Sigmoid colon (tissue), 6 donors: ENCODE measurements at regions not wholly inside any gene's neighbourhood (a gene's known extent, or its start where the extent isn't known, plus 50 kb on each side); places are given as distances from the start of the nearest gene placed in this dataset.

Experiments
- DNase-seq: peaks from one replicate; pipeline ENCODE4 v3.0.0-alpha.2; 2019
- H3K27ac ChIP-seq, 4 donors: fragments of 200-600 bp; sonication (generic); one replicate each; pipeline ENCODE4 v1.5.1; 2016 to 2019; ENCODE audit warnings: mild to moderate bottlenecking in 1 of 4
- H3K27me3 ChIP-seq, 3 donors: fragments of 200-600 bp; sonication (generic); one replicate each; pipeline ENCODE4 v1.5.1; 2019; ENCODE audit warnings: mild to moderate bottlenecking in 1 of 3
- H3K36me3 ChIP-seq, 4 donors: fragments of 200-600 bp; sonication (generic); one replicate each; pipeline ENCODE4 v1.5.1; 2016 to 2019
- H3K4me1 ChIP-seq, 4 donors: fragments of 200-600 bp; sonication (generic); one replicate each; pipeline ENCODE4 v1.5.1; 2017 to 2019
- H3K4me3 ChIP-seq, 4 donors: fragments of 200-600 bp; sonication (generic); one replicate each; pipeline ENCODE4 v1.5.1; 2017 to 2019; ENCODE audit warnings: mild to moderate bottlenecking in 2 of 4, moderate library complexity in 1 of 4
- H3K9me3 ChIP-seq, 4 donors: fragments of 200-600 bp in 3 of 4; sonication (generic) in 3 of 4; one replicate each; pipeline versions ENCODE4 v1.5.1 to v1.6.1; 2013 to 2019
- EP300 ChIP-seq, 4 donors: sonication (generic); formaldehyde crosslinking; IDR thresholded peaks; one replicate each; pipeline ENCODE4 v1.6.1; 2017; ENCODE audit warnings: antibody characterized with exemption in 4 of 4
- POLR2A ChIP-seq, 2 donors: fragments of 450-650 bp; IDR thresholded peaks; one replicate each; pipeline ENCODE4 v1.6.1; 2016; ENCODE audit warnings: antibody characterized with exemption in 2 of 2, mild to moderate bottlenecking in 2 of 2, moderate library complexity in 2 of 2
- POLR2AphosphoS5 ChIP-seq, 4 donors: sonication (generic); formaldehyde crosslinking; IDR thresholded peaks; one replicate each; pipeline ENCODE4 v1.6.1; 2017; ENCODE audit warnings: antibody characterized with exemption in 4 of 4
- WGBS, 2 donors: extraction: QIAGEN DNeasy Blood & Tissue Kit; methylation state at CpG; one replicate each; pipeline ENCODE4 v1.1.7; 2013; 5-methylcytosine and 5-hydroxymethylcytosine counted together
- intact Hi-C: fragments of 100-400 bp; cut with DNase I; formaldehyde crosslinking; loops from one replicate; pipeline ENCODE4 v1.15.1; 2023
- TF ChIP-seq, protein P1 (sequence below), 4 experiments: fragments of 450-650 bp in 3 of 4; fragments of 200-600 bp in 1 of 4; IDR thresholded peaks; one replicate each; pipeline ENCODE4 v1.5.1; 2016 to 2019; ENCODE audit warnings: antibody characterized with exemption in 4 of 4, mild to moderate bottlenecking in 3 of 4, moderate library complexity in 2 of 4
- donor health status: healthy with polysubstance abuse.
- donor health status: healthy.

- intact Hi-C loops, result no loop called here
- H3K27ac ChIP-seq, result no peak overlapping the region
- no peaks in the 10 kb centered on the region for H3K4me1 ChIP-seq
- no peak for DNase-seq
- no peak for TF ChIP-seq POLR2AphosphoS5 (IDR thresholded peaks at IDR 0.05)
- TF ChIP-seq, protein P1, sequence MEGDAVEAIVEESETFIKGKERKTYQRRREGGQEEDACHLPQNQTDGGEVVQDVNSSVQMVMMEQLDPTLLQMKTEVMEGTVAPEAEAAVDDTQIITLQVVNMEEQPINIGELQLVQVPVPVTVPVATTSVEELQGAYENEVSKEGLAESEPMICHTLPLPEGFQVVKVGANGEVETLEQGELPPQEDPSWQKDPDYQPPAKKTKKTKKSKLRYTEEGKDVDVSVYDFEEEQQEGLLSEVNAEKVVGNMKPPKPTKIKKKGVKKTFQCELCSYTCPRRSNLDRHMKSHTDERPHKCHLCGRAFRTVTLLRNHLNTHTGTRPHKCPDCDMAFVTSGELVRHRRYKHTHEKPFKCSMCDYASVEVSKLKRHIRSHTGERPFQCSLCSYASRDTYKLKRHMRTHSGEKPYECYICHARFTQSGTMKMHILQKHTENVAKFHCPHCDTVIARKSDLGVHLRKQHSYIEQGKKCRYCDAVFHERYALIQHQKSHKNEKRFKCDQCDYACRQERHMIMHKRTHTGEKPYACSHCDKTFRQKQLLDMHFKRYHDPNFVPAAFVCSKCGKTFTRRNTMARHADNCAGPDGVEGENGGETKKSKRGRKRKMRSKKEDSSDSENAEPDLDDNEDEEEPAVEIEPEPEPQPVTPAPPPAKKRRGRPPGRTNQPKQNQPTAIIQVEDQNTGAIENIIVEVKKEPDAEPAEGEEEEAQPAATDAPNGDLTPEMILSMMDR (IDR thresholded peaks at IDR 0.05), result no peak
- no peak for TF ChIP-seq EP300 (IDR thresholded peaks at IDR 0.05)
- TF ChIP-seq POLR2A (IDR thresholded peaks at IDR 0.05), result no peak
- H3K27me3 ChIP-seq, result no peaks in the 10 kb centered on the region
- WGBS, 2 donors, result 68 to 70% methylated on average over 4 of the region's 4 CpGs
- H3K4me3 ChIP-seq, result no peak overlapping the region
- no peaks in the 10 kb centered on the region for H3K36me3 ChIP-seq
- H3K9me3 ChIP-seq, result no peaks in the 10 kb centered on the region
Measured at GRCh38 chr6:743320-744096, 50.6 kb upstream of the EXOC2 start.
